WTC11 (cell line): ENCODE measurements at regions not wholly inside any gene's neighbourhood (a gene's known extent, or its start where the extent isn't known, plus 50 kb on each side); places are given as distances from the start of the nearest gene placed in this dataset.

Source experiments
- ATAC-seq: fragments of 200-7000 bp; cut with Tn5 transposase; 2 replicates; pipeline ENCODE4 v1.10.0; 2021; ENCODE audit warnings: mild to moderate bottlenecking, moderate library complexity
- CTCF ChIA-PET: fragments of 300-600 bp; sonication (Branson Sonifier 250); formaldehyde crosslinking; loops from one replicate; lab custom pipeline; 2021; ENCODE audit warnings: antibody characterized with exemption; lab: Charles Lee
- POLR2A ChIA-PET: fragments of 350-600 bp; sonication (Branson Sonifier 250); formaldehyde crosslinking; loops from one replicate; lab custom pipeline; 2021; ENCODE audit warnings: antibody characterized with exemption; lab: Charles Lee
- DNase-seq: peaks from one replicate; pipeline ENCODE4 v3.0.0; 2021; ENCODE audit warnings: low spot score
- H3K27ac Mint-ChIP-seq: 2 replicates; pipeline ENCODE4 v1.8.0; 2021; ENCODE audit warnings: mixed read lengths
- H3K27me3 Mint-ChIP-seq: 2 replicates; pipeline ENCODE4 v1.8.0; 2021; ENCODE audit warnings: low read depth, mild to moderate bottlenecking, moderate library complexity, mixed read lengths
- H3K36me3 Mint-ChIP-seq: 2 replicates; pipeline ENCODE4 v1.8.0; 2021; ENCODE audit warnings: mixed read lengths
- H3K4me1 Mint-ChIP-seq: 2 replicates; pipeline ENCODE4 v1.8.0; 2022; ENCODE audit warnings: mixed read lengths
- H3K4me3 Mint-ChIP-seq: 2 replicates; pipeline ENCODE4 v1.8.0; 2021; ENCODE audit warnings: mild to moderate bottlenecking, moderate library complexity, mixed read lengths
- H3K9me3 Mint-ChIP-seq: 2 replicates; pipeline ENCODE4 v1.8.0; 2021; ENCODE audit warnings: mixed read lengths
- ATF2 ChIP-seq: sonication (generic); formaldehyde crosslinking; IDR thresholded peaks from 2 replicates; pipeline ENCODE4 v1.8.1; 2022; ENCODE audit warnings: low read depth, missing genetic modification reagents, borderline replicate concordance
- ESRRA ChIP-seq: sonication (generic); formaldehyde crosslinking; IDR thresholded peaks from 2 replicates; pipeline ENCODE4 v1.8.1; 2022; ENCODE audit warnings: mild to moderate bottlenecking, missing genetic modification reagents, borderline replicate concordance
- NFYB ChIP-seq: sonication (generic); formaldehyde crosslinking; conservative IDR thresholded peaks from 2 replicates; pipeline ENCODE4 v1.8.0; 2022; ENCODE audit warnings: low read depth, missing genetic modification reagents
- NR2C2 ChIP-seq: sonication (generic); formaldehyde crosslinking; IDR thresholded peaks from 2 replicates; pipeline ENCODE4 v1.8.0; 2022; ENCODE audit warnings: mild to moderate bottlenecking, missing genetic modification reagents
- NR3C1 ChIP-seq: sonication (generic); formaldehyde crosslinking; conservative IDR thresholded peaks from 2 replicates; pipeline ENCODE4 v1.8.1; 2023; ENCODE audit warnings: low read depth, mild to moderate bottlenecking, missing genetic modification reagents
- OVOL2 ChIP-seq: fragments of 250-450 bp; sonication (Bioruptor Pico); IDR thresholded peaks from 2 replicates; pipeline ENCODE4 v1.9.0; 2021; ENCODE audit warnings: mild to moderate bottlenecking, borderline replicate concordance
- PREB ChIP-seq: sonication (generic); formaldehyde crosslinking; IDR thresholded peaks from 2 replicates; pipeline ENCODE4 v1.8.1; 2022; ENCODE audit warnings: mild to moderate bottlenecking, missing genetic modification reagents, moderate library complexity, borderline replicate concordance
- PRRX2 ChIP-seq: fragments of 250-450 bp; sonication (Bioruptor Pico); IDR thresholded peaks from 2 replicates; pipeline ENCODE4 v1.8.0; 2021; ENCODE audit warnings: mild to moderate bottlenecking
- RORB ChIP-seq: fragments of 250-450 bp; sonication (Bioruptor Pico); IDR thresholded peaks from 2 replicates; pipeline ENCODE4 v1.9.0; 2021; ENCODE audit warnings: mild to moderate bottlenecking
- SMAD3 ChIP-seq: sonication (generic); formaldehyde crosslinking; IDR thresholded peaks from 2 replicates; pipeline ENCODE4 v1.8.0; 2022; ENCODE audit warnings: missing genetic modification reagents, mild to moderate bottlenecking, borderline replicate concordance
- SMAD4 ChIP-seq: sonication (generic); formaldehyde crosslinking; IDR thresholded peaks from 2 replicates; pipeline ENCODE4 v1.8.0; 2022; ENCODE audit warnings: mild to moderate bottlenecking, missing genetic modification reagents
- TCF7 ChIP-seq: sonication (generic); formaldehyde crosslinking; IDR thresholded peaks from 2 replicates; pipeline ENCODE4 v1.8.0; 2022; ENCODE audit warnings: mild to moderate bottlenecking, low read depth, missing genetic modification reagents, moderate library complexity
- TEAD4 ChIP-seq: sonication (generic); formaldehyde crosslinking; IDR thresholded peaks from 2 replicates; pipeline ENCODE4 v1.8.0; 2022; ENCODE audit warnings: mild to moderate bottlenecking, missing genetic modification reagents
- ZBTB43 ChIP-seq: sonication (generic); formaldehyde crosslinking; IDR thresholded peaks from 2 replicates; pipeline ENCODE4 v1.8.1; 2023; ENCODE audit warnings: mild to moderate bottlenecking, missing genetic modification reagents
- ZNF281 ChIP-seq: sonication (generic); formaldehyde crosslinking; IDR thresholded peaks from 2 replicates; pipeline ENCODE4 v1.8.0; 2023; ENCODE audit warnings: mild to moderate bottlenecking, missing genetic modification reagents
- ZNF416 ChIP-seq: fragments of 250-450 bp; sonication (Bioruptor Pico); IDR thresholded peaks from 2 replicates; pipeline ENCODE4 v1.9.0; 2021; ENCODE audit warnings: mild to moderate bottlenecking, inconsistent platforms
- TF ChIP-seq, protein P1 (sequence below): sonication (generic); formaldehyde crosslinking; IDR thresholded peaks from 2 replicates; pipeline ENCODE4 v1.8.0; 2023; ENCODE audit warnings: missing genetic modification reagents
- TF ChIP-seq, protein P2 (sequence below): sonication (generic); formaldehyde crosslinking; IDR thresholded peaks from 2 replicates; pipeline ENCODE4 v1.8.1; 2023; ENCODE audit warnings: mild to moderate bottlenecking, missing genetic modification reagents

GRCh38 chr5:30638899-30639298 is 554.6 kb upstream of the CDH6 start:
- Mint-ChIP-seq H3K27me3 (no peaks in the 10 kb centered on the region), H3K4me3 (no peak overlapping the region), H3K9me3 (peaks cover 32% of the 10 kb centered on the region), H3K27ac (no peak overlapping the region), H3K36me3 (peaks cover 13% of the 10 kb centered on the region), H3K4me1 (peaks cover 4% of the 10 kb centered on the region; the same call in 1 of the 2 replicates)
- ATAC-seq = no peak
- TF ChIP-seq ATF2 (CRISPR knock-in tag) (no peak), NR2C2 (CRISPR knock-in tag) (no peak), ZNF416 (CRISPR knock-in tag) (no peak), NFYB (CRISPR knock-in tag) (no peak), ESRRA (CRISPR knock-in tag) (no peak), TEAD4 (CRISPR knock-in tag) (no peak), TCF7 (CRISPR knock-in tag) (no peak), RORB (CRISPR knock-in tag) (no peak), SMAD3 (CRISPR knock-in tag) (no peak), SMAD4 (no peak), ZBTB43 (CRISPR knock-in tag) (no peak), PREB (CRISPR knock-in tag) (no peak), ZNF281 (CRISPR knock-in tag) (no peak), NR3C1 (CRISPR knock-in tag) (no peak), PRRX2 (CRISPR knock-in tag) (no peak), OVOL2 (no peak)
- TF ChIP-seq, protein P1, sequence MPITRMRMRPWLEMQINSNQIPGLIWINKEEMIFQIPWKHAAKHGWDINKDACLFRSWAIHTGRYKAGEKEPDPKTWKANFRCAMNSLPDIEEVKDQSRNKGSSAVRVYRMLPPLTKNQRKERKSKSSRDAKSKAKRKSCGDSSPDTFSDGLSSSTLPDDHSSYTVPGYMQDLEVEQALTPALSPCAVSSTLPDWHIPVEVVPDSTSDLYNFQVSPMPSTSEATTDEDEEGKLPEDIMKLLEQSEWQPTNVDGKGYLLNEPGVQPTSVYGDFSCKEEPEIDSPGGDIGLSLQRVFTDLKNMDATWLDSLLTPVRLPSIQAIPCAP = no peak
- TF ChIP-seq, protein P2, sequence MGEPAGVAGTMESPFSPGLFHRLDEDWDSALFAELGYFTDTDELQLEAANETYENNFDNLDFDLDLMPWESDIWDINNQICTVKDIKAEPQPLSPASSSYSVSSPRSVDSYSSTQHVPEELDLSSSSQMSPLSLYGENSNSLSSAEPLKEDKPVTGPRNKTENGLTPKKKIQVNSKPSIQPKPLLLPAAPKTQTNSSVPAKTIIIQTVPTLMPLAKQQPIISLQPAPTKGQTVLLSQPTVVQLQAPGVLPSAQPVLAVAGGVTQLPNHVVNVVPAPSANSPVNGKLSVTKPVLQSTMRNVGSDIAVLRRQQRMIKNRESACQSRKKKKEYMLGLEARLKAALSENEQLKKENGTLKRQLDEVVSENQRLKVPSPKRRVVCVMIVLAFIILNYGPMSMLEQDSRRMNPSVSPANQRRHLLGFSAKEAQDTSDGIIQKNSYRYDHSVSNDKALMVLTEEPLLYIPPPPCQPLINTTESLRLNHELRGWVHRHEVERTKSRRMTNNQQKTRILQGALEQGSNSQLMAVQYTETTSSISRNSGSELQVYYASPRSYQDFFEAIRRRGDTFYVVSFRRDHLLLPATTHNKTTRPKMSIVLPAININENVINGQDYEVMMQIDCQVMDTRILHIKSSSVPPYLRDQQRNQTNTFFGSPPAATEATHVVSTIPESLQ (CRISPR knock-in tag) = no peak
- CTCF ChIA-PET = no interaction called here
- POLR2A ChIA-PET = no interaction called here
- no peak for DNase-seq
